ENCODE measurements at regions not wholly inside any gene's neighbourhood (a gene's known extent, or its start where the extent isn't known, plus 50 kb on each side); places are given as distances from the start of the nearest gene placed in this dataset.

- TF ChIP-seq ATF3 (IDR thresholded peaks at IDR 0.05) (no peak), REST (IDR thresholded peaks at IDR 0.05; ENCODE audit: low read depth) (no peak), CTCF (IDR thresholded peaks at IDR 0.05 in 2 of 3, conservative IDR thresholded peaks at IDR 0.05 in 1 of 3; ENCODE audit: borderline replicate concordance in 1 of 3, insufficient read depth in 1 of 3, low read depth in 2 of 3, low read length in 2 of 3) (no peak), CEBPB (IDR thresholded peaks at IDR 0.05; ENCODE audit: low read depth) (no peak), POLR2A (IDR thresholded peaks at IDR 0.05; ENCODE audit: borderline replicate concordance, extremely low read depth, insufficient read depth, insufficient read length) (no peak), ZFX (IDR thresholded peaks at IDR 0.05) (no peak), MAX (IDR thresholded peaks at IDR 0.05) (no peak), RAD21 (IDR thresholded peaks at IDR 0.05; ENCODE audit: low read depth) (no peak), EGR1 (IDR thresholded peaks at IDR 0.05; ENCODE audit: low read depth) (no peak), YY1 (IDR thresholded peaks at IDR 0.05; ENCODE audit: extremely low read depth, insufficient replicate concordance, low read depth, low read length) (no peak), EZH2 (IDR thresholded peaks at IDR 0.05) (no peak), ZNF274 (IDR thresholded peaks at IDR 0.05; ENCODE audit: low read depth, low read length) (no peak), POLR2AphosphoS5 (IDR thresholded peaks at IDR 0.05; ENCODE audit: low read depth, low read length) (no peak)
These were observed 160.7 kb upstream of the PCBD1 start for GRCh38 chr10:71048971-71049615.

Measured in HCT116 (cell line).